ENCODE measurements at regions not wholly inside any gene's neighbourhood (a gene's known extent, or its start where the extent isn't known, plus 50 kb on each side); places are given as distances from the start of the nearest gene placed in this dataset.

DNA sequence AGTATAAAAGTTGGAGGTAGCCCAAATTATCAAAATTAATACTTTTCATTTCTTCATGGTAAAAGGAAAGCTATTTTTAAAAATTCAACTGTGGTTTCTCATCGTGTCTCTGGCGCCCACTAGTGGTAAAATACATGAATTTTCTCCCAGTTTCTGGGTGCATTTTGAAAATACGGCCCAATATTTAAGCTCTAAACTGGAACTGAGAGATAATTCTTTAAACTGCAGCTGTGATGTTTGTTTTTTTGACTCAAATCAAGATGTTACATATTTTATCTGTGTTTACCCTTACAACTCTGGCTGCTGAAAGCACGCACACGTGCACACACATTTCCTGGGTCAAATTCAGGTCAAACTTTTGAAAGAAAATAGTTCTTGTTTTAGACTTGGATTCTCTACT, 123.9 kb upstream of the ACSL4 start:
- TF ChIP-seq POLR2A (IDR thresholded peaks at IDR 0.05; ENCODE audit: low read depth, low read length) (no peak), TAF1 (IDR thresholded peaks at IDR 0.05; ENCODE audit: borderline replicate concordance, low read depth, low read length) (no peak)

Measured in GM12892 (cell line).